CD4-positive, alpha-beta T cell treated with Interleukin-17A for 4 hours (primary cell): ENCODE measurements at regions not wholly inside any gene's neighbourhood (a gene's known extent, or its start where the extent isn't known, plus 50 kb on each side); places are given as distances from the start of the nearest gene placed in this dataset.

ENCODE experiments used
- DNase-seq: peaks from one replicate; pipeline ENCODE4 v3.0.0-alpha.2; 2020; ENCODE audit warnings: mixed read lengths

DNA sequence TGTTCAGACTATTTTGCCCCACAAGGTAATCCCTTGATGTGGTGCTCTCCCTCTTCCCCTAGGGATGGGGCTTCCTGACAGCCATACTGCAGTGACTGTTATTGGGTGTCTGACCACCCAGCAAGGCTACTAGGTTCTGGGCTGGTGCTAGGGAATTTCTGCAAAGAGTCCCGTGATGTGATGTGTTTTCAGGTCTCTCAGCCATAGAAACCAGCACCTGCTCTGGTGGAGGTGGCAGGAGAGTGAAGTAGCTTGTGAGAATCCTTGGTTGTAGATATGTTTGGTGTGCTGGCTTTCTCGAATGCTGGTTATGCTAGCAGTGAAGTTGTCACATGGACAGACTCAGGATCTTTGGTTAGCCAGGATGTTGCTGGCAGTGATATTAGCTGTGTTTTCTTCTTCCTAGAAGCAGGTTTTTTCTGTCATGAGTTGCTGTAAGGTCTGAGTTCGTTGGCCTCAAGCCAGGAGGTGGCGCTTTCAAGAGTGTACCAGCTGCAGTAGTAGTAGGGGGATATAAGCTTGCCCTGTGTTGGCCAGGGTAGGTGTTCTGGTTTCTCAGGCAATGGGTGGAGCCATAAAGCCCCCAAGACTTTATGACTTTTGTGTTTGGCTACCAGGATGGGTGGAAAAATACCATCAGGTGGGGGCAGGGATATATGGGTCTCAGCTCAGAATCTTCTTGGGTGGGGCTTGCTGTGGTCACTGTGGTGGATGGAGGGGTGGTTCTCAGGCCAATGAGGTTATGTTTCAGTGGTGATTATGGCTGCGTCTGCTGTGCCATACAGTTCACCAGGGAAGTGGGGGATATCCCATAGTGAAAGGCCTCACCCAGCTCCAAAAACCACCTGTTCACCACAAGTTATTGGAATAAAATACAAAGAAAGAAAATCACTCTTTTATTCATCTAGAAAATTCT is 1112.3 kb downstream of the KCNT2 start:
- no peak for DNase-seq

DNA sequence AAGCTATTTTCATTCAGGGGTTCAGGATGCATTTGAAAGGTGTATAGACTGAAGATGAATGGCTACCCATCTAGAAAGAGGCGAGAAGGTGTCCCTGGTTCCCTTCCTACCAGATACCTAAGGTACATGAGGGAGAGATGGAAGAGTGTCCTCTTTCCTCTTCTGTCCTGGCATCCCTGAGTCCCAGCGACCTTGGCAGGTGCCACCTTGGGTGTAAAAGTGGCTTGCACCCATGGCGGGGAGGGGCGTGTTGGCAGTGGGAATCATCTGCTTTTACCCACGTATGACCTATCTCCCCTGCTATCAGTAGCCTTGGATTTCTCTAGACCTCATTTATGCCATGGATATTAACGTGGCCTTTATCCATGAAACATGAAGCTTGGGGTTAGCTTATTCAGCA is 1126.1 kb downstream of the KCNT2 start:
- DNase-seq, result no peak

DNA sequence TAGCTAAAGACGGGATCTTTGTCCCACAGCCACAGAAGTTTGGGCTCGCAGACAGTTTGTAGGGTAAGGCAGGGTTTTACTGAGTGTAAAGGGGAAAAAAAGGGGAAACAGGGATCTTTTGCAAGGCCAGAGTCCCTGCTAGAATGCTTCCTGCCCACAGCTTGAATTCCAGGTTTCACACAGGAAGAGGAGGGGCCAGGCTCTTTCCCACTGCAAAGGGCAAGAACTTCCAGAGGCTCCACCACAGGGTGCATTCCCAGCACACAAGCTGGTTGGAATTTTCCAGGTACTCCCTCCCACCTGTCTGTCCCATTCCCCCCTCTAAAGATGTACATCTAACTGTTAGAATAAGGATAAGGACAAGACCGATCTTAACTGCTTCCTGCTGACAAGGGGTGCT is 1126.9 kb downstream of the KCNT2 start:
- no peak for DNase-seq

GRCh38 chr1:195475568-195475967 is 1132.7 kb downstream of the KCNT2 start:
- no peak for DNase-seq

DNA sequence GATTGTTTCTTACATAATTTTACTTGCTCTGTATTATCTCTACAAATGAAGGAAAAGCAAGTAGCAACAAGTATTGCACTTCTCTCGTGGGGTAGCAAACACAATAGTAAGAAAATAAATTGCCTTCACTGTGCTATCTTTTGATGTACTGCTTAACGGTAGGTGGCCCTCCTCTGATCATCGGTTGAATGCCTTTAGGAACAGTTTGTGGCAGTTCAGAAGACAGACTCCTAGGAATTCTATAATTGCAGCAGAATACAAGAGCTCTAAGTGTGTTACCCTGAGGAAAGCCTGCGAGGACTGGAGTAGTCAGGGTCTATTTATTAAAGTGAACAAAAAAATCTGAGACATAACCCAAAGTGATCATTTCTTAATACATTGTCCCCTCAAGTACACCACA is 1135.9 kb downstream of the KCNT2 start:
- no peak for DNase-seq

- no peak for DNase-seq
Measured at GRCh38 chr1:195466639-195467038, 1141.6 kb downstream of the KCNT2 start.

DNA sequence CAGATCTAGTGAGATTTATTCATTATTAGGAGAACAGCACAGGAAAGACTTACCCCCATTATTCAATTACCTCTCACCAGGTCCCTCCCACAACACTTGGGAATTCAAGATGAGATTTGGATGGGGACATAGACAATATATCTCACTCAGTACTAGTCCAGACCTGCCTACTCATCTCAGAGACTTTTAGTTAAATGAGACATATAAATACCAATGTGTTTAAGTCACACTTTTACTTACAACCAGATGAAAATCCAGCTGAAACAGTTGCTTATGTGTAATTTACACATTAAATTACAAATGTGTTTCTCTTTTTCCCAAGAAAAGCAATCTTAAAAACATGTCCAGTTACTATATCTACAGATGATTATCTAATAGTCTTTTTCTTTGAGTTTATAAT is 1145.6 kb downstream of the KCNT2 start:
- no peak for DNase-seq

- DNase-seq, result no peak
Measured at GRCh38 chr1:195462152-195462551, 1146.1 kb downstream of the KCNT2 start.

DNA sequence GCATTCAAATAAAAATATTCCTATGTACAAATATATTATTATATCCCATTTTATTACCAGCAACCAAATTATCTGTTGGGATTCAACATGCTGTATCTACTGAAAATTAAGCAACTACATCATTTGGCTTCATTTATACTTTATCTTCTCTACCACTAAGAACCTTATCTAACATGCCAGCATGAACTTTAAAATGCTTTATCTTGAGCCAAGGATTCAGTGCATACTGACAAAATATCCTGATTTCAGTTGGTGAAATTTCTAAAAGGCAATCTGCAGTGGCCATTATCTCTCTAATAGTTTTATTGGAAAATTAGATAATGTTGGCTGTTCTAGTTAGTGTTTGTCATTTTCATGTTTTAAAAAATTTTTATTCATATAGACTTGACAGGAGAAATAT is 1149.9 kb downstream of the KCNT2 start:
- DNase-seq, result no peak

DNA sequence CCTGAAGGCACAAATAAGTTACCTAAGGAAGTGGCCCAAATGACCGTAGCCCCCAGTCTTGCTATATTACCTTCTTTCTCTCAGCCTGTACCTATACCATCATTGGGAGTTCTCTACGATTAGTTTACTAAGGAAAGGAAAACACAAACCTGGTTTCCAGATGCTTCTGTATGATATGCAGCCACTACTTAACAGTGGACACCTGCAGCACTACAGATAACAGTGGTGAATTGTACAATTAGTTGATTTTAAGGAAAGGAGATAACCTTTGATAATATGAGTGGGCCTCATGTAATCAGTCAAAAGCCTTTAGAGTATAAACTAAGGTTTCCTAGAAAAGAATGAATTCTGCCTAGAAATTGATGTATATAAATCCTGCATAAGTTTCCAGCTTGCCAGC is 1157.4 kb downstream of the KCNT2 start:
- no peak for DNase-seq

GRCh38 chr1:195439661-195440060 is 1168.6 kb downstream of the KCNT2 start:
- no peak for DNase-seq

DNA sequence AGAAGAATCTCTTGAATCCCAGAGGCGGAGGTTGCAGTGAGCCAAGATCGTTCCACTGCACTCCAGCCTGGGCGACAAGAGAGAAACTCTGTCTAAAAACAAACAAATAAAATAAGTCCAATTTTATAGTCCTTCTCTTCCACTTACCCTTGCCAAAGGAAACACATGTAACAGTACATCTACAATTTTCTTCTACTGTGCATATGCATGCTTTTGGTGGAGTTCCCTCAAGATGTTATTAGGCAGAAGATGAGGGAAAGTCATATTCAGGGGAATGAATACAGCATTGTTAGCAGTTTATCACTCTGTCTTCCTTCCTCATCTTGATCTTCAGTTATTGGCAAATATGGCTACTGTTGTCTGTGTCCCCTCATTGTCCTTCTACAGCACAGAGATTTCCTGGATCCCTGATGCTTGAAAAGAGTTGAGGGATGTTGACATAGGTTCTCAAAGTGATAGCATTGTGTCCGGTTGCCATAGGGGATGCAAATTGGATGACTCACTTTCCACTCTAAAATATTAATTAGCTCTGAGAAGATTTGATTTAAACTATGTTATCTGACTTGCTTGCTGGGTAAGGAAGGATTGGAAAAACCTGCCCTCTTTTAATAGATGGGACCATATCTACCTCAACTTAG is 1173.6 kb downstream of the KCNT2 start:
- DNase-seq, result no peak

DNA sequence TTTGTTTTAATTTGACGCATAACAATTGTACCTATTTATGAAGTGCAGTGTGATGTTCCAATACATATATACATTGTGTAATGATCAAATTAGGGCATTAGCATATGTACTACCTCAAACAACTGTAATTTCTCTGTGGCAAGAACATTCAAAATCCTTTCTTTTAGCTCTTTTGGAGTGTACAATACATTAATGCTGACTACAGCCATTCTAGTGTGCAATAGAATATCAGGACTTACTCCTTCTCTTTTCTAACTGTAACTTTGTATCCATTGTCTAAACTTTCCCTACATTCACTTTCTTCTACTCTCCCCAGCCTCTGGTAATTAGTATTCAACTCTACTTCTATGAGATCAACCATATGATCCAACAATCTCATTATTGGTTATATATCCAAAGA is 1177.4 kb downstream of the KCNT2 start:
- no peak for DNase-seq

DNA sequence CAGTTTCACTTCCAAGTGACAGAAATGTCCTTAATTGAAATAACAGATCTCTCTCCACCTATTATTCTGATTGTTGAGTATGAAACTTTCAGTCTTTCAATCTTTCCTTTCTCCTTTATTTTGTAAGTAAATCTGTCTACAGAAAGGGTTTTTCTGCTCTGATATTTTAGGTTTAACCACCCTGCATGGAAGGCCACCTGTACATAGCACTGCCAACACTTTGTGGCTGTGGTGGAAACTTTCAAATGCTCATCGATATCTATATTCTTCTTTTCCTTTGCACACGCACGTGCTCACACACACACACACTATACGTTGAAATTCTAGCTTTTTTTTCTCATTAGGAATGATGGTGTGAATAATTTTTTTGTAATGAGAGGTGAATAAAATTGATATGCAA is 1179.3 kb downstream of the KCNT2 start:
- DNase-seq, result no peak

DNA sequence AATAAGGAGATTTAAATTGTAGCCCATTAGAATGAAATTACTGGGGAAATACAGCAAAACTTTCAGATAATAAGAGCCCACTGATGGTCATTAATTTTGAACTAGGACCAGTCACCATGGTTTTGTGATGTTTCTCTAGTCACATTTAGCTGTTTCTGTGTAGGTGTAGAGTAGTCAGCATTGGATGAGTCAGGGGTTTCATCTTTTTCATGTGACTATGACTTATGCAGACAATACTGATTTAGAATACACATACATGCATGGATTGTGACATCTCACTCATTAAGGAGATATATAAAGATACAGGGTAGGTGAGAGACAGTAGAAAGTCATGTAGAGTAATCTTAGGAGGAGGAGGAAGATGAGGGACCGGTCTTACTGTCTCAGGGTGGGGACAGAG is 1192.7 kb downstream of the KCNT2 start:
- DNase-seq, result no peak

- no peak for DNase-seq
Measured at GRCh38 chr1:195394567-195394966, 1213.7 kb downstream of the KCNT2 start.

DNA sequence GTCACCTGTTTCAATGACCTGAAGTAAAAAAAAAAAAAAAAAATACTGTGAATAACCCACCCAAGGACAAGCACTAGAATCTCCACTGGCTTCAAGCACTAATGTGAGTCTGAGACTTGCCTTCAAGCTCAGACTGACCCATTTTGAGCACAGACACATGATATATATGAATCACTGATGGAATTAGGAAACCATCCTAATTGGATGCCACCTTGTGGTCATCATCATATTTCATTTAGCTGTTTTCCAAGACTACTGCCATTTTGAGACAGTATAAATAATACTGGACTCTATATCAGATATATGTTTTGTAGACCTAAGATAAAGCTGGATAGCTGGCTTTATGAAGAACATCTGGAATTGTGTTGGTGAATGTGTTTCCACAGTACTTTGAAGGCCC is 1232.0 kb downstream of the KCNT2 start:
- DNase-seq, result no peak

- no peak for DNase-seq
Measured at GRCh38 chr1:195373856-195374255, 1234.4 kb downstream of the KCNT2 start.

- no peak for DNase-seq
Measured at GRCh38 chr1:195345149-195345548, 1263.1 kb downstream of the KCNT2 start.

DNA sequence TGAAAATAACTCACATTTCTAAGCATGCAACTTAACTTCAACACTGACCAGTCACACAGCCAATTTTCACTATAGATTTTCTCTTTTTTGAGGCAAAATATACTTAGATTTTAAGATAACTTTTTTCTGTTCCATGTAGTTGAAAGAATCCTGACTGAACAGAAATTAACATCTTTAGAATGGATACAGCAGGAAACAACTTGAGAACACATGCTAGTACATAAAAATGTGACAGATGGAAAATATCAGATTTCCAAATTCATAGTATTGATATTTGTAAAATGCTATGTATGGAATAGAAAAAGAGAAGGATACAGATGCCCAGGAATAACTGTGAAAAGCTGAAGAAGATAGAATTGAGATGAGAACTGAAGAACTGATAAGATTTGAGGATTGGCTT is 1270.6 kb downstream of the KCNT2 start:
- DNase-seq, result no peak

DNA sequence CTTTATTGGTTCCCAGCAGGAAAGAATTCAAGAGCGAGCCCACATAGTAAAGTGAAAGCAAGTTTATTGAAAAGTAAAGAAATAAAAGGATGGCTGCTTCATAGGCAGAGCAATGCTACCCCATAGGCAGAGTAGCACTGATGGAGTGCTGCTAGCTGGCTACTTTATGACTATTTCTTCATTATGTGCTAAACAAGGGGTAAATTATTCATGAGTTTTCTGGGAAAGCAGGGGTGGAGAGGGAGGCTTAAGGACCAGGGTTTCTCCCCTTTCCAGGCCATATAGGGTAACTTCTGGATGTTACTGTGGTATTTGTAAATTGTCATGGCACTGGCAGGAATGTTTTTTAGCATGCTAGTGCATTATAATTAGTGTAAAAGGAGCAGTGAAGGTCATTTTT is 1271.4 kb downstream of the KCNT2 start:
- no peak for DNase-seq

GRCh38 chr1:195335541-195335940 is 1272.7 kb downstream of the KCNT2 start:
- no peak for DNase-seq

- DNase-seq, result no peak
Measured at GRCh38 chr1:195332102-195332501, 1276.1 kb downstream of the KCNT2 start.

GRCh38 chr1:195328681-195329080 is 1279.6 kb downstream of the KCNT2 start:
- DNase-seq, result no peak

GRCh38 chr1:195328102-195328501 is 1280.1 kb downstream of the KCNT2 start:
- no peak for DNase-seq
